Neural progenitor cell (in vitro differentiated cells): ENCODE measurements at regions not wholly inside any gene's neighbourhood (a gene's known extent, or its start where the extent isn't known, plus 50 kb on each side); places are given as distances from the start of the nearest gene placed in this dataset.

ENCODE experiments used
- DNase-seq: peaks from one replicate; pipeline ENCODE4 v3.0.0-alpha.2; 2016; ENCODE audit warnings: low spot score
- H2AFZ ChIP-seq: fragments of 200-600 bp; sonication (generic); replicated peaks from 2 replicates; pipeline ENCODE4 v1.6.1; 2016; ENCODE audit warnings: antibody characterized with exemption
- H3F3A ChIP-seq: fragments of 200-600 bp; sonication (generic); 2 replicates; pipeline ENCODE4 v1.6.1; 2016; ENCODE audit warnings: antibody characterized with exemption, low read depth
- H3K27ac ChIP-seq: fragments of 200-600 bp; sonication (generic); 2 replicates; pipeline ENCODE4 v1.5.1; 2016; ENCODE audit warnings: mild to moderate bottlenecking
- H3K27me3 ChIP-seq: fragments of 200-600 bp; sonication (generic); 2 replicates; pipeline ENCODE4 v1.6.1; 2016; ENCODE audit warnings: mild to moderate bottlenecking, moderate library complexity
- H3K36me3 ChIP-seq: fragments of 200-600 bp; sonication (generic); 2 replicates; pipeline ENCODE4 v1.5.1; 2016
- H3K4me1 ChIP-seq: fragments of 200-600 bp; sonication (generic); 2 replicates; pipeline ENCODE4 v1.6.1; 2016; ENCODE audit warnings: mixed run types
- H3K4me2 ChIP-seq: fragments of 200-600 bp; sonication (generic); 2 replicates; pipeline ENCODE4 v1.6.1; 2016
- H3K4me3 ChIP-seq: fragments of 200-600 bp; sonication (generic); 2 replicates; pipeline ENCODE4 v1.5.1; 2016
- H3K79me2 ChIP-seq: fragments of 200-600 bp; sonication (generic); 2 replicates; pipeline ENCODE4 v1.6.1; 2016; ENCODE audit warnings: low read depth
- H3K9ac ChIP-seq: fragments of 200-600 bp; sonication (generic); 2 replicates; pipeline ENCODE4 v1.6.1; 2016
- H3K9me3 ChIP-seq: fragments of 200-600 bp; sonication (generic); 2 replicates; pipeline ENCODE4 v1.5.1; 2016; ENCODE audit warnings: low read depth
- H4K20me1 ChIP-seq: fragments of 200-600 bp; sonication (generic); 2 replicates; pipeline ENCODE4 v1.6.1; 2016; ENCODE audit warnings: low read depth
- H3K27ac Mint-ChIP-seq: 3 replicates; pipeline ENCODE4 v1.8.0; 2021; ENCODE audit warnings: mixed read lengths
- H3K27me3 Mint-ChIP-seq: 2 replicates; pipeline ENCODE4 v1.8.0; 2022; ENCODE audit warnings: low read depth, mild to moderate bottlenecking, inconsistent platforms, moderate library complexity, mixed read lengths; ENCODE audit not compliant: insufficient read depth
- H3K36me3 Mint-ChIP-seq: 3 replicates; pipeline ENCODE4 v1.8.0; 2021; ENCODE audit warnings: mixed read lengths
- H3K4me1 Mint-ChIP-seq: 3 replicates; pipeline ENCODE4 v1.8.0; 2021; ENCODE audit warnings: mixed read lengths
- H3K4me3 Mint-ChIP-seq: 3 replicates; pipeline ENCODE4 v1.8.0; 2021; ENCODE audit warnings: mild to moderate bottlenecking, moderate library complexity, mixed read lengths
- H3K9me3 Mint-ChIP-seq: 3 replicates; pipeline ENCODE4 v1.8.0; 2020; ENCODE audit warnings: mixed read lengths
- EZH2 ChIP-seq: fragments of 200-600 bp; sonication (generic); IDR thresholded peaks from 2 replicates; pipeline ENCODE4 v1.6.1; 2017; ENCODE audit warnings: antibody characterized with exemption, mild to moderate bottlenecking, moderate library complexity
- EZH2phosphoT487 ChIP-seq: fragments of 200-600 bp; sonication (generic); IDR thresholded peaks from 2 replicates; pipeline ENCODE4 v1.6.1; 2017; ENCODE audit warnings: antibody characterized with exemption
- TF ChIP-seq, protein P1 (sequence below): fragments of 200-600 bp; sonication (generic); IDR thresholded peaks from 2 replicates; pipeline ENCODE4 v1.5.1; 2017; ENCODE audit warnings: antibody characterized with exemption, mild to moderate bottlenecking

GRCh38 chr4:74615411-74615810 is 170.5 kb downstream of the AREG start:
- H3K79me2 ChIP-seq, result no peaks in the 10 kb centered on the region
- H3K27ac ChIP-seq, result no peak overlapping the region
- no peak overlapping the region for H3K4me2 ChIP-seq
- H3K9ac ChIP-seq, result no peak overlapping the region
- DNase-seq, result no peak
- H3K4me1 ChIP-seq, result no peaks in the 10 kb centered on the region
- no peaks in the 10 kb centered on the region for H3K9me3 ChIP-seq
- Mint-ChIP-seq H3K4me1 (no peaks in the 10 kb centered on the region), H3K27me3 (no peaks in the 10 kb centered on the region), H3K27ac (no peak overlapping the region), H3K4me3 (no peak overlapping the region), H3K9me3 (peaks cover 5% of the 10 kb centered on the region), H3K36me3 (no peaks in the 10 kb centered on the region)
- no peak overlapping the region for H2AFZ ChIP-seq
- H3K36me3 ChIP-seq, result no peaks in the 10 kb centered on the region
- H3K4me3 ChIP-seq, result no peak overlapping the region
- H3F3A ChIP-seq, result no peaks in the 10 kb centered on the region
- TF ChIP-seq EZH2phosphoT487 (no peak), EZH2 (no peak)
- TF ChIP-seq, protein P1, sequence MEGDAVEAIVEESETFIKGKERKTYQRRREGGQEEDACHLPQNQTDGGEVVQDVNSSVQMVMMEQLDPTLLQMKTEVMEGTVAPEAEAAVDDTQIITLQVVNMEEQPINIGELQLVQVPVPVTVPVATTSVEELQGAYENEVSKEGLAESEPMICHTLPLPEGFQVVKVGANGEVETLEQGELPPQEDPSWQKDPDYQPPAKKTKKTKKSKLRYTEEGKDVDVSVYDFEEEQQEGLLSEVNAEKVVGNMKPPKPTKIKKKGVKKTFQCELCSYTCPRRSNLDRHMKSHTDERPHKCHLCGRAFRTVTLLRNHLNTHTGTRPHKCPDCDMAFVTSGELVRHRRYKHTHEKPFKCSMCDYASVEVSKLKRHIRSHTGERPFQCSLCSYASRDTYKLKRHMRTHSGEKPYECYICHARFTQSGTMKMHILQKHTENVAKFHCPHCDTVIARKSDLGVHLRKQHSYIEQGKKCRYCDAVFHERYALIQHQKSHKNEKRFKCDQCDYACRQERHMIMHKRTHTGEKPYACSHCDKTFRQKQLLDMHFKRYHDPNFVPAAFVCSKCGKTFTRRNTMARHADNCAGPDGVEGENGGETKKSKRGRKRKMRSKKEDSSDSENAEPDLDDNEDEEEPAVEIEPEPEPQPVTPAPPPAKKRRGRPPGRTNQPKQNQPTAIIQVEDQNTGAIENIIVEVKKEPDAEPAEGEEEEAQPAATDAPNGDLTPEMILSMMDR, result no peak
- H3K27me3 ChIP-seq, result no peaks in the 10 kb centered on the region
- no peaks in the 10 kb centered on the region for H4K20me1 ChIP-seq

DNA sequence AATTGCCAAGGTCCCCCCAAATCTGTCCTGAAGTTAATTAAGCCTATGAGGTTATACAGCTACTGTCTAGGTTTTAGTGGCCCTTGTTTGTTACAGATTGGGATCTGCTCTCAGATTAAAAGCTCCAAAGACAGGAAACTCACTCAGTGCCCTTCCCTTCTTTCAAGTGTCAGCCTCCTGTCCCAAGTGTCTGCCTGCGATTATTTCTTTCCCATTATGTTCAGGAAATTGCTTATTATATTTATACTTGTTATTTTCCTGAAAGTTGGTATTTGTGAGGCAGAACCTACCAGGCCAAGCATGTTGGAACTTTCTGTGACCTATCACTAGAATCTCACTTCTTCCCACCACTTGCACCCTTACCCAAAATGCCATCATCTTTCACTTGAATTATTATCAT is 173.2 kb downstream of the AREG start:
- Histone ChIP-seq H2AFZ (no peak overlapping the region), H4K20me1 (no peaks in the 10 kb centered on the region), H3K27ac (no peak overlapping the region), H3K9me3 (no peaks in the 10 kb centered on the region), H3K27me3 (no peaks in the 10 kb centered on the region), H3K4me2 (no peak overlapping the region), H3K79me2 (no peaks in the 10 kb centered on the region), H3K9ac (no peak overlapping the region), H3K4me1 (no peaks in the 10 kb centered on the region), H3K36me3 (no peaks in the 10 kb centered on the region), H3K4me3 (no peak overlapping the region), H3F3A (no peaks in the 10 kb centered on the region)
- Mint-ChIP-seq H3K4me3 (no peak overlapping the region), H3K4me1 (no peaks in the 10 kb centered on the region), H3K27ac (no peak overlapping the region), H3K9me3 (peaks cover 5% of the 10 kb centered on the region), H3K27me3 (no peaks in the 10 kb centered on the region), H3K36me3 (no peaks in the 10 kb centered on the region)
- DNase-seq, result no peak
- TF ChIP-seq, protein P1, result no peak
- no peak for TF ChIP-seq EZH2
- no peak for TF ChIP-seq EZH2phosphoT487

DNA sequence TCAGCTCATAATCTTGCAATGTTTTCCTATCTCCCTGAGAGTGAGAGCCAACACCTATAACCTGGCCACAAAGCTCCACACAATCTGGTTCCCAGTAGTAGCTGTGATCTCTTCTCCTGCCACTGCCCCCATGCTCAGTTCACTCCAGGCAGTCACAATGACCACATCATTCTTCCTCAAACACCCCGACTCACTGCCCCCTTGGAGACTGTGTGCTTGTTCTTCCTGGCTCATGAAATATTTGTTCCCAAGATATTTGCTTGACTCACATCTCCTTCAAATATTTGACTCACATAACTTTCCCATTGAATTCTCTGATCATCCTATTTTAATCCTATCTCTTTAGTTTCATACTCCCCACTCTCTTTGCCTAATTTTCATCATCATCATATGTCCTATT is 173.7 kb downstream of the AREG start:
- Histone ChIP-seq H3K79me2 (no peaks in the 10 kb centered on the region), H3F3A (no peaks in the 10 kb centered on the region), H3K9ac (no peak overlapping the region), H3K27ac (no peak overlapping the region), H3K27me3 (no peaks in the 10 kb centered on the region), H4K20me1 (no peaks in the 10 kb centered on the region), H3K4me2 (no peak overlapping the region), H3K4me3 (no peak overlapping the region), H3K36me3 (no peaks in the 10 kb centered on the region), H3K9me3 (no peaks in the 10 kb centered on the region), H2AFZ (no peak overlapping the region), H3K4me1 (no peaks in the 10 kb centered on the region)
- Mint-ChIP-seq H3K27me3 (no peaks in the 10 kb centered on the region), H3K27ac (no peak overlapping the region), H3K4me1 (no peaks in the 10 kb centered on the region), H3K36me3 (no peaks in the 10 kb centered on the region), H3K9me3 (peaks cover 5% of the 10 kb centered on the region), H3K4me3 (no peak overlapping the region)
- no peak for DNase-seq
- TF ChIP-seq, protein P1, result no peak
